Stimulated activated CD8-positive, alpha-beta memory T cell treated with anti-CD3 and anti-CD28 coated beads, Interleukin-15, amount 100 ng/mL, for 48 hours (primary cell): ENCODE measurements at regions not wholly inside any gene's neighbourhood (a gene's known extent, or its start where the extent isn't known, plus 50 kb on each side); places are given as distances from the start of the nearest gene placed in this dataset.
"Not testable (repeated sequence)": the region's sequence is repeated elsewhere in the genome, so short reads cannot be mapped to it uniquely, and the experiment has no call there.

Source experiments
- DNase-seq, 2 donors: peaks; one replicate each; pipeline ENCODE4 v3.0.0-alpha.2; 2020; ENCODE audit warnings: low read depth in 2 of 2

- DNase-seq: no peak
Measured at GRCh38 chr10:10685566-10685965, 332.1 kb upstream of the CELF2 start.

GRCh38 chr10:10687751-10688150, 329.9 kb upstream of the CELF2 start:
- no peak for DNase-seq

- no peak for DNase-seq
Measured at GRCh38 chr10:10699427-10699826, 318.2 kb upstream of the CELF2 start.

- no peak for DNase-seq
Measured at GRCh38 chr10:10701084-10701611, 316.5 kb upstream of the CELF2 start.

GRCh38 chr10:10702211-10702610, 315.5 kb upstream of the CELF2 start:
- DNase-seq: no peak

- DNase-seq: no peak
Measured at GRCh38 chr10:10703382-10703781, 314.3 kb upstream of the CELF2 start.

- DNase-seq: no peak
Measured at GRCh38 chr10:10712155-10712704, 305.4 kb upstream of the CELF2 start.

- DNase-seq: no peak
Measured at GRCh38 chr10:10714327-10714726, 303.3 kb upstream of the CELF2 start.

GRCh38 chr10:10716972-10717371, 300.7 kb upstream of the CELF2 start:
- no peak for DNase-seq

GRCh38 chr10:10722422-10722821, 295.2 kb upstream of the CELF2 start:
- DNase-seq: no peak

GRCh38 chr10:10725196-10725595, 292.5 kb upstream of the CELF2 start:
- DNase-seq: no peak

- DNase-seq: no peak
Measured at GRCh38 chr10:10726101-10726500, 291.6 kb upstream of the CELF2 start.

- not testable (repeated sequence) for DNase-seq
Measured at GRCh38 chr10:10727411-10727810, 290.3 kb upstream of the CELF2 start.

GRCh38 chr10:10727812-10728211, 289.9 kb upstream of the CELF2 start:
- DNase-seq: no peak

- DNase-seq: no peak
Measured at GRCh38 chr10:10730471-10731043, 287.1 kb upstream of the CELF2 start.

- no peak for DNase-seq
Measured at GRCh38 chr10:10731366-10731765, 286.3 kb upstream of the CELF2 start.

- no peak for DNase-seq
Measured at GRCh38 chr10:10734356-10735064, 283.2 kb upstream of the CELF2 start.

- DNase-seq: no peak
Measured at GRCh38 chr10:10745291-10745690, 272.4 kb upstream of the CELF2 start.

- DNase-seq: no peak
Measured at GRCh38 chr10:10755490-10755889, 262.2 kb upstream of the CELF2 start.

GRCh38 chr10:10758306-10758705, 259.4 kb upstream of the CELF2 start:
- DNase-seq: no peak

- not testable (repeated sequence) for DNase-seq
Measured at GRCh38 chr10:10759806-10760205, 257.9 kb upstream of the CELF2 start.

GRCh38 chr10:10765017-10765416, 252.7 kb upstream of the CELF2 start:
- no peak for DNase-seq

- DNase-seq: no peak
Measured at GRCh38 chr10:10772411-10772810, 245.3 kb upstream of the CELF2 start.
